SK-N-SH (cell line): ENCODE measurements at regions not wholly inside any gene's neighbourhood (a gene's known extent, or its start where the extent isn't known, plus 50 kb on each side); places are given as distances from the start of the nearest gene placed in this dataset.

Experiments
- CTCF ChIP-seq: fragments of 200-600 bp; sonication (generic); IDR thresholded peaks from 2 replicates; pipeline ENCODE4 v1.6.1; 2017; ENCODE audit warnings: antibody characterized with exemption, mild to moderate bottlenecking, moderate library complexity
- EP300 ChIP-seq, 2 experiments: IDR thresholded peaks; 2 replicates each; pipeline versions ENCODE4 v1.4.0 to v1.6.1; 2012; ENCODE audit warnings: borderline replicate concordance in 1 of 2, low read depth in 1 of 2, low read length in 1 of 2
- EZH2phosphoT487 ChIP-seq: fragments of 200-600 bp; sonication (generic); IDR thresholded peaks from 2 replicates; pipeline ENCODE4 v1.6.1; 2017; ENCODE audit warnings: low read depth, mixed run types, mild to moderate bottlenecking, antibody characterized with exemption, moderate library complexity, borderline replicate concordance
- SIN3A ChIP-seq: IDR thresholded peaks from 2 replicates; pipeline ENCODE4 v1.6.1; 2012; ENCODE audit warnings: low read depth, mild to moderate bottlenecking, low read length, moderate library complexity, borderline replicate concordance
- SMC3 ChIP-seq: IDR thresholded peaks from 2 replicates; pipeline ENCODE4 v1.6.1; 2012; ENCODE audit warnings: low read depth, low read length, improper control_type of control experiment

DNA sequence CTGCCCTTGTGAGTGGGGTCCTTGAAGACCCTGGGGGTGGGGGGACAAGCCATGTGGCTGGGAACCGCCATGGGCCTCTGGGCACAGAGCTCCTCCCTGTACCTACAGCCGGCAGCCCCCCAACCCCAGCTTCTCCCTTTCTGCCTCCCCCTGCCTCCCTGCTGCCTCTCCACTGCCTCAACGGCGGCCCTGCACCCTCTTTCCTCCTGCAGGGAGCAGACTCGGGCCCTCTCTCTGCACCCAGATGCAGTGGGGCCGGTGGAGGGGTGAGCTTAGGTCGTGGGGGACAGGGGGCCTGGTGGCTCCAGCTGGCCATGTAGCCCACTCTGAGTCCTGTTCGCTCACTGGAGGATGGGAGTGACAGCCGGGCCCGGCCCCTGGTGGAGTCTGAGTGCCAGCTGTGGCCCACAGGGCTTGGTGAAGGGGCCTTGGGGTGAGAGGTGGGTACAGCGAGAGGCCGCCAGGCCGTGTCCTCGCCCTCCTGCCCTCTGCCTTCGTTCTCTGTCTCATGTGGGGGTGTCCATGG, 139.3 kb upstream of the COL5A1 start:
- TF ChIP-seq EP300 (IDR thresholded peaks at IDR 0.05; ENCODE audit: borderline replicate concordance in 1 of 2, low read depth in 1 of 2, low read length in 1 of 2): no peak
- no peak for TF ChIP-seq SMC3
- TF ChIP-seq CTCF: no peak
- TF ChIP-seq EZH2phosphoT487: no peak
- no peak for TF ChIP-seq SIN3A
